ENCODE measurements at regions not wholly inside any gene's neighbourhood (a gene's known extent, or its start where the extent isn't known, plus 50 kb on each side); places are given as distances from the start of the nearest gene placed in this dataset.

DNA sequence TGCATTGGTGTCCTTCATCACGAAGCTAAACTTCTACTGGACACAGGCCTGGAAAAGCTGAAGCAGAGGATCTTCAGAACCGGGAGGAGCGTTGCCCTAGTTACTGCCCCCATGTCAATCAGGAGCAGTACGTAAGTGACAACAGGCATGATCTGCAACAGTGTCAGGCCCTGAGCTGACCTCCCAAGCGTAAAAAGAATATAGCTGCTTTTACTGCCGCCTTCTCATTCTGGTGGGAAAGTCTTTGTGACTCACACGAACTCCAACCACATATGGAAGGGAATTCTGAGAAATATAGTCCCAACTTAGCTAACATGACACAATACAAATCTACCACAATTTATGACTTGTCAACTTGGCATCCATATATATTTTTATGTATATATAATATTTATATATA is 1007.7 kb upstream of the CDH2 start:
- H3K27ac ChIP-seq = no peak overlapping the region
- no peaks in the 10 kb centered on the region for H3K9me2 ChIP-seq (replicated peaks; ENCODE audit: insufficient read depth)
- no peak overlapping the region for H3K4me3 ChIP-seq
- no peaks in the 10 kb centered on the region for H3K4me1 ChIP-seq (ENCODE audit: insufficient read depth)
- H3K4me2 ChIP-seq = no peak overlapping the region
- H4K20me1 ChIP-seq (ENCODE audit: insufficient read depth, poor library complexity, severe bottlenecking) = no peaks in the 10 kb centered on the region
- no peak for DNase-seq (ENCODE audit: low spot score)
- WGBS (ENCODE audit: low lambda C conversion rate, missing lambda C conversion rate) = 82% methylated on average over 7 of the region's 7 CpGs
- no peaks in the 10 kb centered on the region for H3K36me3 ChIP-seq (replicated peaks; ENCODE audit: insufficient read depth, low read depth)
- H3K79me2 ChIP-seq = no peaks in the 10 kb centered on the region
- TF ChIP-seq, protein P1, sequence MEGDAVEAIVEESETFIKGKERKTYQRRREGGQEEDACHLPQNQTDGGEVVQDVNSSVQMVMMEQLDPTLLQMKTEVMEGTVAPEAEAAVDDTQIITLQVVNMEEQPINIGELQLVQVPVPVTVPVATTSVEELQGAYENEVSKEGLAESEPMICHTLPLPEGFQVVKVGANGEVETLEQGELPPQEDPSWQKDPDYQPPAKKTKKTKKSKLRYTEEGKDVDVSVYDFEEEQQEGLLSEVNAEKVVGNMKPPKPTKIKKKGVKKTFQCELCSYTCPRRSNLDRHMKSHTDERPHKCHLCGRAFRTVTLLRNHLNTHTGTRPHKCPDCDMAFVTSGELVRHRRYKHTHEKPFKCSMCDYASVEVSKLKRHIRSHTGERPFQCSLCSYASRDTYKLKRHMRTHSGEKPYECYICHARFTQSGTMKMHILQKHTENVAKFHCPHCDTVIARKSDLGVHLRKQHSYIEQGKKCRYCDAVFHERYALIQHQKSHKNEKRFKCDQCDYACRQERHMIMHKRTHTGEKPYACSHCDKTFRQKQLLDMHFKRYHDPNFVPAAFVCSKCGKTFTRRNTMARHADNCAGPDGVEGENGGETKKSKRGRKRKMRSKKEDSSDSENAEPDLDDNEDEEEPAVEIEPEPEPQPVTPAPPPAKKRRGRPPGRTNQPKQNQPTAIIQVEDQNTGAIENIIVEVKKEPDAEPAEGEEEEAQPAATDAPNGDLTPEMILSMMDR (IDR thresholded peaks at IDR 0.05; ENCODE audit: poor library complexity) = no peak
- TF ChIP-seq EZH2phosphoT487 (IDR thresholded peaks at IDR 0.05; ENCODE audit: low read depth, severe bottlenecking, unreplicated experiment) (no peak), EZH2 (IDR thresholded peaks at IDR 0.05; ENCODE audit: borderline replicate concordance) (no peak)
- H3K9me3 ChIP-seq (ENCODE audit: low read depth) = no peaks in the 10 kb centered on the region
- H2AFZ ChIP-seq = no peak overlapping the region
- no peaks in the 10 kb centered on the region for H3K27me3 ChIP-seq

DNA sequence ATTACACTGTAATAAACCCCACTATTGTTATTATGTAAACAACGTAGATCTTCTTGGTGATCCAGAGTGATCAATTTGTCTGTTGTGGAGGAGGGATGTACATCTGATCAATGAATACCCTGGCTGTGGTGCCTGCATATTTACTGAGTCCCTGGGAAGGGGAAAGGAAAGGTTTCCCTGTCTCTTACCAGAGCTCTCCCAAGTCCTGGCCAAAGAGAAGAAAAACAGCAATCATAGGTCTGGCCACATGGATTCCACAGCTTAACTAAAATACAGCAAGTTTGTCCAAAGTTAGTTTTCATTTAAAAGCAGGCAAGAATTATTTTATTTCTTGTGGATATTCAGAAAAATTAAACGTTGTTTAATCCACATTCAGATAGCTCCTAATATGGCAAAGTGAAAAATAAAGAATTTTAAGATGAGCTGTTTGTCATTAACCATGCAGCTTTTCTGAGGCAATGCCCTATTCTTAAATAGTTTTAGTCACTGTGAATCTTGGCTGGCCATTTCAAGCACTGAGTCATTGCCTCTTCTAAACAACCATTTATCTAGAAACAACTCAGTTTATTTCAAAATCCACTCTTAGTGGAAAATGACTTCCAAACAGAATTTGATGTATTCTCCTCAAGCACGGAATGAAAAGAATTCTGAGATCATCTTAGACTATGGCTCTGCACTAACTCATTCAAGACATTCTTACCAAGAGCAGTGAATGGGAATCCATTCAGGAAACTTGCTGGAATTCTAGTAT is 1004.4 kb upstream of the CDH2 start:
- H3K4me2 ChIP-seq = no peak overlapping the region
- H3K27ac ChIP-seq = peak overlapping the region; percentile 59
- H3K27me3 ChIP-seq = no peaks in the 10 kb centered on the region
- 66% methylated on average over 3 of the region's 3 CpGs for WGBS (ENCODE audit: low lambda C conversion rate, missing lambda C conversion rate)
- H3K4me1 ChIP-seq (ENCODE audit: insufficient read depth) = no peaks in the 10 kb centered on the region
- H3K79me2 ChIP-seq = no peaks in the 10 kb centered on the region
- peak; percentile 51 for DNase-seq (ENCODE audit: low spot score)
- no peaks in the 10 kb centered on the region for H4K20me1 ChIP-seq (ENCODE audit: insufficient read depth, poor library complexity, severe bottlenecking)
- no peaks in the 10 kb centered on the region for H3K36me3 ChIP-seq (replicated peaks; ENCODE audit: insufficient read depth, low read depth)
- H3K9me3 ChIP-seq (ENCODE audit: low read depth) = no peaks in the 10 kb centered on the region
- TF ChIP-seq EZH2phosphoT487 (IDR thresholded peaks at IDR 0.05; ENCODE audit: low read depth, severe bottlenecking, unreplicated experiment) (no peak), EZH2 (IDR thresholded peaks at IDR 0.05; ENCODE audit: borderline replicate concordance) (no peak)
- TF ChIP-seq, protein P1 (IDR thresholded peaks at IDR 0.05; ENCODE audit: poor library complexity) = no peak
- no peaks in the 10 kb centered on the region for H3K9me2 ChIP-seq (replicated peaks; ENCODE audit: insufficient read depth)
- no peak overlapping the region for H3K4me3 ChIP-seq
- H2AFZ ChIP-seq = no peak overlapping the region

DNA sequence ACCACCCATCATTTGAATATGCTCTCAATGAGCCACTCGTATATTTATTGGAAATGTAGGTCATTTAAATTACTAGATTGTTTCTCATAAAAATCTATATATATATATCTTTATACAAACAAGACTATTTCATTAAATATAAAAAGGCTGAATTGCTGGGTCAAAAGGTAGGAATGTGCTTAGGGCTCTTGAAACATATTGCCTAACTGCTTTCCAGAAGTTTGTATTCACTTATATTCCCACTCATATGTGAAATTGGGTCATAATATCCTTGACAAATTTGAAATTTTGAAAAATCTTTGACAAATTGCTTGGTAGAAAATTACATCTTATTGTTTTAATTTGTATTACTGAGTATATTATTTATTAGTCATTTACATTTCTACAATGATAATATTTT is 999.8 kb upstream of the CDH2 start:
- TF ChIP-seq EZH2 (IDR thresholded peaks at IDR 0.05; ENCODE audit: borderline replicate concordance) = no peak
- TF ChIP-seq EZH2phosphoT487 (IDR thresholded peaks at IDR 0.05; ENCODE audit: low read depth, severe bottlenecking, unreplicated experiment) = no peak
- TF ChIP-seq, protein P1 (IDR thresholded peaks at IDR 0.05; ENCODE audit: poor library complexity) = no peak
- Histone ChIP-seq H3K27ac (no peak overlapping the region), H3K79me2 (no peaks in the 10 kb centered on the region), H3K27me3 (no peaks in the 10 kb centered on the region), H3K4me3 (no peak overlapping the region), H3K4me2 (no peak overlapping the region), H3K36me3 (replicated peaks; ENCODE audit: insufficient read depth, low read depth) (no peaks in the 10 kb centered on the region), H3K9me2 (replicated peaks; ENCODE audit: insufficient read depth) (no peaks in the 10 kb centered on the region), H2AFZ (no peak overlapping the region), H3K9me3 (ENCODE audit: low read depth) (no peaks in the 10 kb centered on the region), H3K4me1 (ENCODE audit: insufficient read depth) (no peaks in the 10 kb centered on the region), H4K20me1 (ENCODE audit: insufficient read depth, poor library complexity, severe bottlenecking) (no peaks in the 10 kb centered on the region)
- no peak for DNase-seq (ENCODE audit: low spot score)
- 81% methylated on average over 1 of the region's 1 CpG for WGBS (ENCODE audit: low lambda C conversion rate, missing lambda C conversion rate)

Data from hepatocyte (in vitro differentiated cells).